K562 (cell line): ENCODE measurements at regions not wholly inside any gene's neighbourhood (a gene's known extent, or its start where the extent isn't known, plus 50 kb on each side); places are given as distances from the start of the nearest gene placed in this dataset.

Source experiments
- ARID1B ChIP-seq: fragments of 450-650 bp; IDR thresholded peaks from 2 replicates; pipeline ENCODE4 v1.6.1; 2016; ENCODE audit warnings: antibody characterized with exemption, mild to moderate bottlenecking, inconsistent platforms
- CCNT2 ChIP-seq: IDR thresholded peaks from 2 replicates; pipeline ENCODE4 v1.6.1; 2011; ENCODE audit warnings: borderline replicate concordance, low read depth, mild to moderate bottlenecking, moderate library complexity, mixed read lengths, low read length; ENCODE audit not compliant: insufficient read length; ENCODE audit errors: extremely low read depth
- EGR1 ChIP-seq: fragments of 450-650 bp; conservative IDR thresholded peaks from 2 replicates; pipeline ENCODE4 v1.6.1; 2017; ENCODE audit warnings: mild to moderate bottlenecking
- EP300 ChIP-seq: IDR thresholded peaks from 2 replicates; pipeline ENCODE4 v1.6.1; 2012; ENCODE audit warnings: low read length, improper control_type of control experiment
- EP400 ChIP-seq: fragments of 450-650 bp; IDR thresholded peaks from 2 replicates; pipeline ENCODE4 v1.6.1; 2017; ENCODE audit warnings: antibody characterized with exemption, mild to moderate bottlenecking, moderate library complexity
- FOXA1 ChIP-seq: fragments of 450-650 bp; IDR thresholded peaks from 2 replicates; pipeline ENCODE4 v1.6.1; 2016; ENCODE audit warnings: mild to moderate bottlenecking, borderline replicate concordance
- FOXJ2 ChIP-seq: fragments of 200-800 bp; sonication (Bioruptor generic); IDR thresholded peaks from 2 replicates; pipeline ENCODE4 v1.6.1; 2016; ENCODE audit warnings: missing genetic modification characterization, missing compliant biosample characterization
- JUND ChIP-seq, 2 experiments: IDR thresholded peaks; 2 replicates in 1 of 2; 3 replicates in 1 of 2; pipeline ENCODE4 v1.6.1; 2011; ENCODE audit warnings: borderline replicate concordance in 2 of 2, low read depth in 2 of 2, low read length in 2 of 2, improper control_type of control experiment in 1 of 2, missing biosample characterization in 1 of 2, missing genetic modification characterization in 1 of 2, missing genetic modification reagents in 1 of 2
- KAT8 ChIP-seq: fragments of 450-650 bp; IDR thresholded peaks from 2 replicates; pipeline ENCODE4 v1.6.1; 2016; ENCODE audit warnings: low read depth, mild to moderate bottlenecking
- KDM1A ChIP-seq, 2 experiments: fragments of 450-650 bp; IDR thresholded peaks; 2 replicates each; pipeline ENCODE4 v1.6.1; 2016; ENCODE audit warnings: mild to moderate bottlenecking in 2 of 2
- KLF6 ChIP-seq: fragments of 250-450 bp; sonication (Bioruptor Pico); IDR thresholded peaks from 2 replicates; pipeline ENCODE4 v1.4.0; 2020; ENCODE audit warnings: mild to moderate bottlenecking, moderate library complexity, borderline replicate concordance
- PML ChIP-seq: IDR thresholded peaks from 2 replicates; pipeline ENCODE4 v1.6.1; 2012; ENCODE audit warnings: low read length, inconsistent platforms
- PTBP1 ChIP-seq: fragments of 200-400 bp; formaldehyde crosslinking; IDR thresholded peaks from 2 replicates; pipeline ENCODE4 v1.6.1; 2017; ENCODE audit warnings: low read depth, low read length
- SOX6 ChIP-seq: fragments of 450-650 bp; IDR thresholded peaks from 2 replicates; pipeline ENCODE4 v1.6.1; 2014; ENCODE audit warnings: mild to moderate bottlenecking
- SP1 ChIP-seq: sonication (generic); formaldehyde crosslinking; IDR thresholded peaks from 2 replicates; pipeline ENCODE4 v1.8.1; 2022; ENCODE audit warnings: mild to moderate bottlenecking, missing genetic modification reagents
- TEAD1 ChIP-seq, 2 experiments: fragments of 450-650 bp in 1 of 2; sonication (generic) in 1 of 2; formaldehyde crosslinking; IDR thresholded peaks; 2 replicates each; pipeline versions ENCODE4 v1.4.0 to v1.8.0; 2020 to 2022; ENCODE audit warnings: mild to moderate bottlenecking in 2 of 2, missing genetic modification reagents in 1 of 2
- TEAD4 ChIP-seq, 2 experiments: sonication (generic) in 1 of 2; formaldehyde crosslinking in 1 of 2; IDR thresholded peaks; 2 replicates each; pipeline versions ENCODE4 v1.6.1 to v1.8.0; 2012 to 2022; ENCODE audit warnings: borderline replicate concordance in 1 of 2, inconsistent platforms in 1 of 2, low read length in 1 of 2, mild to moderate bottlenecking in 1 of 2, missing genetic modification reagents in 1 of 2
- ZKSCAN3 ChIP-seq: fragments of 250-450 bp; sonication (Bioruptor Pico); IDR thresholded peaks from 2 replicates; pipeline ENCODE4 v1.4.0; 2020
- ZNF217 ChIP-seq: sonication (generic); formaldehyde crosslinking; IDR thresholded peaks from 2 replicates; pipeline ENCODE4 v1.8.0; 2022; ENCODE audit warnings: mild to moderate bottlenecking, missing genetic modification reagents
- ZNF224 ChIP-seq: sonication (generic); formaldehyde crosslinking; IDR thresholded peaks from 2 replicates; pipeline ENCODE4 v1.8.0; 2022; ENCODE audit warnings: mild to moderate bottlenecking, missing genetic modification reagents
- ZNF263 ChIP-seq: sonication (generic); formaldehyde crosslinking; IDR thresholded peaks from 2 replicates; pipeline ENCODE4 v1.8.0; 2022; ENCODE audit warnings: mild to moderate bottlenecking, missing genetic modification reagents, borderline replicate concordance
- ZNF707 ChIP-seq: fragments of 250-450 bp; sonication (Bioruptor Pico); conservative IDR thresholded peaks from 2 replicates; pipeline ENCODE4 v1.8.0; 2022; ENCODE audit warnings: inconsistent platforms, mild to moderate bottlenecking, moderate library complexity
- ZZZ3 ChIP-seq: fragments of 450-650 bp; IDR thresholded peaks from 2 replicates; pipeline ENCODE4 v1.6.1; 2016; ENCODE audit warnings: antibody characterized with exemption, mild to moderate bottlenecking, moderate library complexity
- TF ChIP-seq, protein P1 (sequence below): sonication (generic); formaldehyde crosslinking; IDR thresholded peaks from 2 replicates; pipeline ENCODE4 v1.8.0; 2022; ENCODE audit warnings: mild to moderate bottlenecking, missing genetic modification reagents
- TF ChIP-seq, protein P2 (sequence below): fragments of 450-650 bp; formaldehyde crosslinking; IDR thresholded peaks from 2 replicates; pipeline ENCODE4 v1.4.0; 2020; ENCODE audit warnings: mild to moderate bottlenecking
- TF ChIP-seq, protein P3 (sequence below): sonication (generic); formaldehyde crosslinking; IDR thresholded peaks from 2 replicates; pipeline ENCODE4 v1.8.1; 2022; ENCODE audit warnings: missing genetic modification reagents
- TF ChIP-seq, protein P4 (sequence below): fragments of 250-450 bp; sonication (Bioruptor Pico); IDR thresholded peaks from 2 replicates; pipeline ENCODE4 v1.4.0; 2020

- peak; percentile 83 for TF ChIP-seq ARID1B
- peak; percentile 90 for TF ChIP-seq SOX6
- no peak for TF ChIP-seq ZZZ3
- no peak for TF ChIP-seq ZKSCAN3 (CRISPR knock-in tag)
- TF ChIP-seq EP300 = peak; percentile 75
- TF ChIP-seq, protein P1, sequence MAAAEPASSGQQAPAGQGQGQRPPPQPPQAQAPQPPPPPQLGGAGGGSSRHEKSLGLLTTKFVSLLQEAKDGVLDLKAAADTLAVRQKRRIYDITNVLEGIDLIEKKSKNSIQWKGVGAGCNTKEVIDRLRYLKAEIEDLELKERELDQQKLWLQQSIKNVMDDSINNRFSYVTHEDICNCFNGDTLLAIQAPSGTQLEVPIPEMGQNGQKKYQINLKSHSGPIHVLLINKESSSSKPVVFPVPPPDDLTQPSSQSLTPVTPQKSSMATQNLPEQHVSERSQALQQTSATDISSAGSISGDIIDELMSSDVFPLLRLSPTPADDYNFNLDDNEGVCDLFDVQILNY (CRISPR knock-in tag) = no peak
- no peak for TF ChIP-seq PTBP1
- no peak for TF ChIP-seq ZNF707
- TF ChIP-seq ZNF217 (CRISPR knock-in tag) = no peak
- 0 out of 2 replicates have a peak, but pooled peaks have one; percentile 21 for TF ChIP-seq EGR1
- peak; percentile 76 for TF ChIP-seq TEAD4 (IDR thresholded peaks at IDR 0.05; ENCODE audit: low read length)
- TF ChIP-seq TEAD4 (CRISPR knock-in tag; IDR thresholded peaks at IDR 0.05; ENCODE audit: borderline replicate concordance) = no peak
- TF ChIP-seq, protein P2, sequence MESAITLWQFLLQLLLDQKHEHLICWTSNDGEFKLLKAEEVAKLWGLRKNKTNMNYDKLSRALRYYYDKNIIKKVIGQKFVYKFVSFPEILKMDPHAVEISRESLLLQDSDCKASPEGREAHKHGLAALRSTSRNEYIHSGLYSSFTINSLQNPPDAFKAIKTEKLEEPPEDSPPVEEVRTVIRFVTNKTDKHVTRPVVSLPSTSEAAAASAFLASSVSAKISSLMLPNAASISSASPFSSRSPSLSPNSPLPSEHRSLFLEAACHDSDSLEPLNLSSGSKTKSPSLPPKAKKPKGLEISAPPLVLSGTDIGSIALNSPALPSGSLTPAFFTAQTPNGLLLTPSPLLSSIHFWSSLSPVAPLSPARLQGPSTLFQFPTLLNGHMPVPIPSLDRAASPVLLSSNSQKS (CRISPR knock-in tag) = no peak
- 0 out of 4 replicates have a peak, but pooled peaks have one; percentile 17 to 38 for TF ChIP-seq KDM1A (IDR thresholded peaks at IDR 0.05)
- TF ChIP-seq JUND (IDR thresholded peaks at IDR 0.05; ENCODE audit: borderline replicate concordance, low read depth, low read length) = no peak
- TF ChIP-seq JUND (tag; IDR thresholded peaks at IDR 0.05; ENCODE audit: borderline replicate concordance, low read depth, low read length) = peak; percentile 24; the same call in 1 of the 3 replicates
- no peak for TF ChIP-seq KLF6 (CRISPR knock-in tag)
- TF ChIP-seq FOXA1 = no peak
- TF ChIP-seq, protein P3, sequence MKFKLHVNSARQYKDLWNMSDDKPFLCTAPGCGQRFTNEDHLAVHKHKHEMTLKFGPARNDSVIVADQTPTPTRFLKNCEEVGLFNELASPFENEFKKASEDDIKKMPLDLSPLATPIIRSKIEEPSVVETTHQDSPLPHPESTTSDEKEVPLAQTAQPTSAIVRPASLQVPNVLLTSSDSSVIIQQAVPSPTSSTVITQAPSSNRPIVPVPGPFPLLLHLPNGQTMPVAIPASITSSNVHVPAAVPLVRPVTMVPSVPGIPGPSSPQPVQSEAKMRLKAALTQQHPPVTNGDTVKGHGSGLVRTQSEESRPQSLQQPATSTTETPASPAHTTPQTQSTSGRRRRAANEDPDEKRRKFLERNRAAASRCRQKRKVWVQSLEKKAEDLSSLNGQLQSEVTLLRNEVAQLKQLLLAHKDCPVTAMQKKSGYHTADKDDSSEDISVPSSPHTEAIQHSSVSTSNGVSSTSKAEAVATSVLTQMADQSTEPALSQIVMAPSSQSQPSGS = no peak
- TF ChIP-seq ZNF263 (CRISPR knock-in tag) = no peak
- no peak for TF ChIP-seq SP1 (CRISPR knock-in tag)
- peak; percentile 37; the same call in 1 of the 2 replicates for TF ChIP-seq PML
- peak; percentile 43 for TF ChIP-seq CCNT2
- TF ChIP-seq EP400 = no peak
- peak; percentile 53; the same call in 1 of the 2 replicates for TF ChIP-seq FOXJ2 (tag)
- 0 out of 4 replicates have a peak, but pooled peaks of 1 of the 2 experiments have one; percentile 34 for TF ChIP-seq TEAD1 (CRISPR knock-in tag; IDR thresholded peaks at IDR 0.05)
- TF ChIP-seq, protein P4, sequence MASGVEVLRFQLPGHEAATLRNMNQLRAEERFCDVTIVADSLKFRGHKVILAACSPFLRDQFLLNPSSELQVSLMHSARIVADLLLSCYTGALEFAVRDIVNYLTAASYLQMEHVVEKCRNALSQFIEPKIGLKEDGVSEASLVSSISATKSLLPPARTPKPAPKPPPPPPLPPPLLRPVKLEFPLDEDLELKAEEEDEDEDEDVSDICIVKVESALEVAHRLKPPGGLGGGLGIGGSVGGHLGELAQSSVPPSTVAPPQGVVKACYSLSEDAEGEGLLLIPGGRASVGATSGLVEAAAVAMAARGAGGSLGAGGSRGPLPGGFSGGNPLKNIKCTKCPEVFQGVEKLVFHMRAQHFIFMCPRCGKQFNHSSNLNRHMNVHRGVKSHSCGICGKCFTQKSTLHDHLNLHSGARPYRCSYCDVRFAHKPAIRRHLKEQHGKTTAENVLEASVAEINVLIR (CRISPR knock-in tag) = no peak
- TF ChIP-seq KAT8 = no peak
- no peak for TF ChIP-seq ZNF224 (CRISPR knock-in tag)
Measured at GRCh38 chr2:208556983-208557484, 150.4 kb downstream of the PTH2R start (continued).
